WTC11 (cell line): ENCODE measurements at regions not wholly inside any gene's neighbourhood (a gene's known extent, or its start where the extent isn't known, plus 50 kb on each side); places are given as distances from the start of the nearest gene placed in this dataset.

Source experiments
- ATAC-seq: fragments of 200-7000 bp; cut with Tn5 transposase; 2 replicates; pipeline ENCODE4 v1.10.0; 2021; ENCODE audit warnings: mild to moderate bottlenecking, moderate library complexity
- CTCF ChIA-PET: fragments of 300-600 bp; sonication (Branson Sonifier 250); formaldehyde crosslinking; loops from one replicate; lab custom pipeline; 2021; ENCODE audit warnings: antibody characterized with exemption; lab: Charles Lee
- POLR2A ChIA-PET: fragments of 350-600 bp; sonication (Branson Sonifier 250); formaldehyde crosslinking; loops from one replicate; lab custom pipeline; 2021; ENCODE audit warnings: antibody characterized with exemption; lab: Charles Lee
- DNase-seq: peaks from one replicate; pipeline ENCODE4 v3.0.0; 2021; ENCODE audit warnings: low spot score
- H3K27ac Mint-ChIP-seq: 2 replicates; pipeline ENCODE4 v1.8.0; 2021; ENCODE audit warnings: mixed read lengths
- H3K27me3 Mint-ChIP-seq: 2 replicates; pipeline ENCODE4 v1.8.0; 2021; ENCODE audit warnings: low read depth, mild to moderate bottlenecking, moderate library complexity, mixed read lengths
- H3K36me3 Mint-ChIP-seq: 2 replicates; pipeline ENCODE4 v1.8.0; 2021; ENCODE audit warnings: mixed read lengths
- H3K4me1 Mint-ChIP-seq: 2 replicates; pipeline ENCODE4 v1.8.0; 2022; ENCODE audit warnings: mixed read lengths
- H3K4me3 Mint-ChIP-seq: 2 replicates; pipeline ENCODE4 v1.8.0; 2021; ENCODE audit warnings: mild to moderate bottlenecking, moderate library complexity, mixed read lengths
- H3K9me3 Mint-ChIP-seq: 2 replicates; pipeline ENCODE4 v1.8.0; 2021; ENCODE audit warnings: mixed read lengths
- ARID4B ChIP-seq: sonication (generic); formaldehyde crosslinking; IDR thresholded peaks from 2 replicates; pipeline ENCODE4 v1.8.0; 2023; ENCODE audit warnings: missing genetic modification reagents, mild to moderate bottlenecking, borderline replicate concordance
- GRHL2 ChIP-seq: fragments of 250-450 bp; sonication (Bioruptor Pico); IDR thresholded peaks from 2 replicates; pipeline ENCODE4 v1.8.0; 2022; ENCODE audit warnings: mild to moderate bottlenecking, moderate library complexity; ENCODE audit not compliant: insufficient replicate concordance, severe bottlenecking
- JUN ChIP-seq: sonication (generic); formaldehyde crosslinking; IDR thresholded peaks from 2 replicates; pipeline ENCODE4 v1.8.0; 2023; ENCODE audit warnings: mild to moderate bottlenecking, missing genetic modification reagents
- PRDM15 ChIP-seq: sonication (generic); formaldehyde crosslinking; IDR thresholded peaks from 2 replicates; pipeline ENCODE4 v1.8.0; 2022; ENCODE audit warnings: missing genetic modification reagents
- RORB ChIP-seq: fragments of 250-450 bp; sonication (Bioruptor Pico); IDR thresholded peaks from 2 replicates; pipeline ENCODE4 v1.9.0; 2021; ENCODE audit warnings: mild to moderate bottlenecking
- SMAD3 ChIP-seq: sonication (generic); formaldehyde crosslinking; IDR thresholded peaks from 2 replicates; pipeline ENCODE4 v1.8.0; 2022; ENCODE audit warnings: missing genetic modification reagents, mild to moderate bottlenecking, borderline replicate concordance
- TEAD4 ChIP-seq: sonication (generic); formaldehyde crosslinking; IDR thresholded peaks from 2 replicates; pipeline ENCODE4 v1.8.0; 2022; ENCODE audit warnings: mild to moderate bottlenecking, missing genetic modification reagents
- TP53 ChIP-seq: sonication (generic); formaldehyde crosslinking; IDR thresholded peaks from 2 replicates; pipeline ENCODE4 v1.8.1; 2023; ENCODE audit warnings: mild to moderate bottlenecking, missing genetic modification reagents
- USF2 ChIP-seq: sonication (generic); formaldehyde crosslinking; IDR thresholded peaks from 2 replicates; pipeline ENCODE4 v1.8.1; 2023; ENCODE audit warnings: mild to moderate bottlenecking, missing genetic modification reagents, moderate library complexity
- ZMAT4 ChIP-seq: fragments of 250-450 bp; sonication (Bioruptor Pico); IDR thresholded peaks from 2 replicates; pipeline ENCODE4 v1.9.0; 2021; ENCODE audit warnings: mild to moderate bottlenecking
- ZNF317 ChIP-seq: sonication (generic); formaldehyde crosslinking; IDR thresholded peaks from 2 replicates; pipeline ENCODE4 v1.8.1; 2023; ENCODE audit warnings: low read depth, mild to moderate bottlenecking, moderate library complexity, missing genetic modification reagents, borderline replicate concordance
- TF ChIP-seq, protein P1 (sequence below): fragments of 250-450 bp; sonication (Bioruptor Pico); IDR thresholded peaks from 2 replicates; pipeline ENCODE4 v1.9.0; 2021; ENCODE audit warnings: moderate library complexity, mild to moderate bottlenecking, inconsistent platforms, borderline replicate concordance
- TF ChIP-seq, protein P2 (sequence below): fragments of 250-450 bp; sonication (Bioruptor Pico); IDR thresholded peaks from 2 replicates; pipeline ENCODE4 v1.8.0; 2021; ENCODE audit warnings: mild to moderate bottlenecking

DNA sequence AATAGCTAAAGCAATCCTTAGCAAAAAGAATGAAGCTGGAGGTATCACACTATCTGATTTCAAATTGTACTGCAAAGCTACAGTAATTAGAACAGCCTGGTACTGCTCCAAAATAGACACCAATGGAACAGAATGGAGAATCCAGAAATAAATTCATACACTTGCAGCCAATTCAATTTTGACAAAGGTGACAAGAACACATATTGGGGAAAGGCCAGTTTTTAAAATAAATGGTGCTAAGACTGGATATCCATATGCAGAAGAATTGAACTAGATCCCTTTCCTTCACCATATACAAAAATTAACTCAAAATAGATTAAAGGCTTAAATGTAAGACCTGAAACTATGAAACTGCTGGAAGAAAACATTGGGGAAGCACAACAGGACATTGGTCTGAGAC lies 748.5 kb downstream of the DNAJB9 start (continued):
- no peak for TF ChIP-seq RORB (CRISPR knock-in tag)
- no peak for TF ChIP-seq GRHL2 (CRISPR knock-in tag)
- TF ChIP-seq SMAD3 = no peak
- TF ChIP-seq PRDM15 (CRISPR knock-in tag) = no peak

DNA sequence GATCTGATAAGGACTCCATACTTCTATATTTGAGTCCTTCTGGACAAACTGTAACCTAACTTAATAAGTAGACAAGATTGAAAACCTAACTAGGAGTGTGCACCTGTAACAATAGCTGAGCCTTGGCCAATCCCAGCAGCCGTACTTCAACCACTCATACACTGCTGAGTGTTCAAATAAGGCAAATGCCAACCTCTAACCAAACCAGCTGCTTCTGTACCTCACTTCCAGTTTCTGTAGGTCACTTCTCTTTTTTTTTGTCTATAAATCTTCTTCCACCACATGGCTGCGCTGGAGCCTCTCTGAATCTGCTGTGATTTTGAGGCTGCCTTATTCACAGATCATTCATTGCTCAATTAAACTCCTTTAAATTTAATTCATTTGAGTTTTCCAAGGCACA lies 753.2 kb downstream of the DNAJB9 start:
- no peaks in the 10 kb centered on the region for H3K36me3 Mint-ChIP-seq
- ATAC-seq (no peak), DNase-seq (no peak)
- no peaks in the 10 kb centered on the region for H3K4me1 Mint-ChIP-seq
- no peak overlapping the region for H3K27ac Mint-ChIP-seq
- ChIA-PET CTCF (no interaction called here), POLR2A (no interaction called here)
- H3K4me3 Mint-ChIP-seq = no peak overlapping the region
- no peaks in the 10 kb centered on the region for H3K9me3 Mint-ChIP-seq
- no peak for TF ChIP-seq TEAD4 (CRISPR knock-in tag)
- no peak for TF ChIP-seq JUN
- TF ChIP-seq, protein P1, sequence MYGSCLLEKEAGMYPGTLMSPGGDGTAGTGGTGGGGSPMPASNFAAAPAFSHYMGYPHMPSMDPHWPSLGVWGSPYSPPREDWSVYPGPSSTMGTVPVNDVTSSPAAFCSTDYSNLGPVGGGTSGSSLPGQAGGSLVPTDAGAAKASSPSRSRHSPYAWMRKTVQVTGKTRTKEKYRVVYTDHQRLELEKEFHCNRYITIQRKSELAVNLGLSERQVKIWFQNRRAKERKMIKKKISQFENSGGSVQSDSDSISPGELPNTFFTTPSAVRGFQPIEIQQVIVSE (CRISPR knock-in tag) = no peak
- TF ChIP-seq, protein P2, sequence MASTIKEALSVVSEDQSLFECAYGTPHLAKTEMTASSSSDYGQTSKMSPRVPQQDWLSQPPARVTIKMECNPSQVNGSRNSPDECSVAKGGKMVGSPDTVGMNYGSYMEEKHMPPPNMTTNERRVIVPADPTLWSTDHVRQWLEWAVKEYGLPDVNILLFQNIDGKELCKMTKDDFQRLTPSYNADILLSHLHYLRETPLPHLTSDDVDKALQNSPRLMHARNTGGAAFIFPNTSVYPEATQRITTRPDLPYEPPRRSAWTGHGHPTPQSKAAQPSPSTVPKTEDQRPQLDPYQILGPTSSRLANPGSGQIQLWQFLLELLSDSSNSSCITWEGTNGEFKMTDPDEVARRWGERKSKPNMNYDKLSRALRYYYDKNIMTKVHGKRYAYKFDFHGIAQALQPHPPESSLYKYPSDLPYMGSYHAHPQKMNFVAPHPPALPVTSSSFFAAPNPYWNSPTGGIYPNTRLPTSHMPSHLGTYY (CRISPR knock-in tag) = no peak
- TF ChIP-seq ZNF317 = no peak
- no peak for TF ChIP-seq USF2
- no peak for TF ChIP-seq ARID4B (CRISPR knock-in tag)
- no peak for TF ChIP-seq PRDM15 (CRISPR knock-in tag)
- no peak for TF ChIP-seq SMAD3
- no peak for TF ChIP-seq ZMAT4 (CRISPR knock-in tag)
- TF ChIP-seq TP53 = no peak
- TF ChIP-seq, all 79 proteins: peak for 0
- no peaks in the 10 kb centered on the region for H3K27me3 Mint-ChIP-seq
